Naive thymus-derived CD4-positive, alpha-beta T cell (primary cell): ENCODE measurements at regions not wholly inside any gene's neighbourhood (a gene's known extent, or its start where the extent isn't known, plus 50 kb on each side); places are given as distances from the start of the nearest gene placed in this dataset.
"Not testable (repeated sequence)": the region's sequence is repeated elsewhere in the genome, so short reads cannot be mapped to it uniquely, and the experiment has no call there.

Source experiments
- ATAC-seq: fragments of 150-1000 bp; cut with Tn5 transposase; 2 replicates; pipeline ENCODE4 v1.10.0; 2021; ENCODE audit warnings: mild to moderate bottlenecking, moderate library complexity
- CTCF ChIA-PET: fragments of 350-600 bp; sonication (Branson Sonifier 250); formaldehyde crosslinking; loops from one replicate; lab custom pipeline; 2021; ENCODE audit warnings: antibody characterized with exemption; lab: Charles Lee
- POLR2A ChIA-PET: fragments of 350-600 bp; sonication (Branson Sonifier 250); formaldehyde crosslinking; loops from one replicate; lab custom pipeline; 2021; ENCODE audit warnings: antibody characterized with exemption, inconsistent platforms; lab: Charles Lee
- DNase-seq, 9 donors: peaks; one replicate each; pipeline versions ENCODE4 v3.0.0 to v3.0.0-alpha.2; 2020 to 2022; ENCODE audit warnings: mixed read lengths in 1 of 9
- H3K27ac ChIP-seq: one replicate; pipeline ENCODE4 v1.7.0; 2013; ENCODE audit warnings: mild to moderate bottlenecking, low read depth, low read length, moderate library complexity
- H3K27me3 ChIP-seq, 2 donors: one replicate each; pipeline ENCODE4 v1.7.0; 2013; ENCODE audit warnings: low read length in 2 of 2, mild to moderate bottlenecking in 2 of 2, moderate library complexity in 2 of 2; ENCODE audit not compliant: control insufficient read depth in 2 of 2, insufficient read depth in 2 of 2
- H3K36me3 ChIP-seq, 3 experiments: 1 replicate in 2 of 3; 2 replicates in 1 of 3; pipeline ENCODE4 v1.7.0; 2013; ENCODE audit warnings: low read length in 3 of 3, mild to moderate bottlenecking in 3 of 3, moderate library complexity in 1 of 3; ENCODE audit not compliant: insufficient read depth in 3 of 3, control insufficient read depth in 2 of 3
- H3K4me1 ChIP-seq, 2 donors: one replicate each; pipeline ENCODE4 v1.7.0; 2013; ENCODE audit warnings: low read length in 2 of 2, mild to moderate bottlenecking in 2 of 2, moderate library complexity in 1 of 2; ENCODE audit not compliant: control insufficient read depth in 2 of 2, insufficient read depth in 2 of 2
- H3K4me3 ChIP-seq: 2 replicates; pipeline ENCODE4 v1.7.0; 2013; ENCODE audit warnings: mild to moderate bottlenecking, low read length
- H3K9me3 ChIP-seq, 3 experiments: 1 replicate in 2 of 3; 2 replicates in 1 of 3; pipeline ENCODE4 v1.7.0; 2013; ENCODE audit warnings: low read length in 3 of 3; ENCODE audit not compliant: control insufficient read depth in 2 of 3
- H3K27ac Mint-ChIP-seq, 9 donors: one replicate each; pipeline ENCODE4 v1.8.0; 2020 to 2022; ENCODE audit warnings: mixed read lengths in 9 of 9, mild to moderate bottlenecking in 8 of 9, moderate library complexity in 5 of 9, inconsistent platforms in 2 of 9
- H3K27me3 Mint-ChIP-seq, 5 donors: one replicate each; pipeline ENCODE4 v1.8.0; 2021 to 2022; ENCODE audit warnings: mixed read lengths in 5 of 5, mild to moderate bottlenecking in 1 of 5
- H3K36me3 Mint-ChIP-seq, 5 donors: one replicate each; pipeline ENCODE4 v1.8.0; 2020 to 2022; ENCODE audit warnings: mixed read lengths in 5 of 5, mild to moderate bottlenecking in 3 of 5, inconsistent platforms in 1 of 5
- H3K4me1 Mint-ChIP-seq, 7 donors: one replicate each; pipeline ENCODE4 v1.8.0; 2020 to 2022; ENCODE audit warnings: mixed read lengths in 7 of 7, mild to moderate bottlenecking in 3 of 7, inconsistent platforms in 1 of 7
- H3K4me3 Mint-ChIP-seq, 10 donors: one replicate each; pipeline ENCODE4 v1.8.0; 2020 to 2022; ENCODE audit warnings: mild to moderate bottlenecking in 10 of 10, mixed read lengths in 10 of 10, moderate library complexity in 6 of 10, inconsistent platforms in 2 of 10
- H3K9me3 Mint-ChIP-seq, 11 donors: one replicate each; pipeline ENCODE4 v1.8.0; 2020 to 2022; ENCODE audit warnings: mixed read lengths in 11 of 11, mild to moderate bottlenecking in 4 of 11, inconsistent platforms in 1 of 11, moderate library complexity in 1 of 11
- intact Hi-C, 2 donors: fragments of 100-400 bp; cut with micrococcal nuclease; formaldehyde crosslinking; loops; one replicate each; pipeline ENCODE4 v1.15.1; 2023

DNA sequence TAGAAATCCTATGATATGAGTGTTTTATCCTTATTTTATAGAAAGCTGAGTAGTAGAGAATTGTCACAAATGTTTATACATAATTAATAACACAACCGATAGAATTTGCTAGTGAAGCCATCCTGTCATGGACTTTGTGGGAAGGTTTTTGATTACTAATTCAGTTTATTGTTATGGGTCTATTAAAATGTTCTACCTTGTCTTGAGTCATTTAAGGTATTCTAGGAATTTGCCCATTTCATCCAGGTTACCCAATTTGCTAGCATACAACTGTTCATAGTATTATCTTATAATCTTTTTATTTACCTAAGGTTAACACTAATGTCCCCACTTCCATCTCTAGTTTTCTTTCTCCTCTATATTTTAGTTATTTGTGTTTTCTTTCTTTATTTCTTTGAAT is 553.1 kb upstream of the ATXN7L3B start:
- no peak for ATAC-seq
- Mint-ChIP-seq H3K9me3 (peaks cover 0 to 9% (median 0%) of the 10 kb centered on the region in 11 donors), H3K27me3 (no peaks in the 10 kb centered on the region), H3K4me1 (no peaks in the 10 kb centered on the region), H3K36me3 (no peaks in the 10 kb centered on the region), H3K27ac (no peak overlapping the region), H3K4me3 (no peak overlapping the region)
- Histone ChIP-seq H3K27me3 (no peaks in the 10 kb centered on the region), H3K4me3 (no peak overlapping the region), H3K9me3 (no peaks in the 10 kb centered on the region), H3K27ac (no peak overlapping the region), H3K36me3 (no peaks in the 10 kb centered on the region), H3K4me1 (no peaks in the 10 kb centered on the region)
- intact Hi-C loops = no loop called here
- DNase-seq = no peak
- ChIA-PET CTCF (no interaction called here), POLR2A (no interaction called here)

GRCh38 chr12:73991138-73991537 is 546.5 kb upstream of the ATXN7L3B start:
- POLR2A ChIA-PET = no interaction called here
- H3K36me3 Mint-ChIP-seq = no peaks in the 10 kb centered on the region
- H3K9me3 ChIP-seq = no peaks in the 10 kb centered on the region
- H3K4me3 ChIP-seq = no peak overlapping the region
- H3K36me3 ChIP-seq = no peaks in the 10 kb centered on the region
- H3K27me3 Mint-ChIP-seq = no peaks in the 10 kb centered on the region
- no peaks in the 10 kb centered on the region for H3K27me3 ChIP-seq
- no peaks in the 10 kb centered on the region for H3K4me1 ChIP-seq
- ATAC-seq = no peak
- H3K4me1 Mint-ChIP-seq = no peaks in the 10 kb centered on the region
- CTCF ChIA-PET = no interaction called here
- H3K27ac Mint-ChIP-seq = no peak overlapping the region
- no peak overlapping the region for H3K27ac ChIP-seq
- no peak overlapping the region for H3K4me3 Mint-ChIP-seq
- peaks cover 0 to 5% (median 0%) of the 10 kb centered on the region in 11 donors for H3K9me3 Mint-ChIP-seq
- DNase-seq = no peak
- intact Hi-C loops = no loop called here

- Histone ChIP-seq H3K27me3 (no peaks in the 10 kb centered on the region), H3K4me3 (no peak overlapping the region), H3K9me3 (no peaks in the 10 kb centered on the region), H3K27ac (no peak overlapping the region), H3K36me3 (no peaks in the 10 kb centered on the region), H3K4me1 (no peaks in the 10 kb centered on the region)
- intact Hi-C loops = no loop called here
- DNase-seq (no peak), ATAC-seq (no peak)
- Mint-ChIP-seq H3K4me1 (no peaks in the 10 kb centered on the region), H3K36me3 (no peaks in the 10 kb centered on the region), H3K27ac (no peak overlapping the region), H3K4me3 (no peak overlapping the region), H3K9me3 (no peaks in the 10 kb centered on the region), H3K27me3 (no peaks in the 10 kb centered on the region)
- CTCF ChIA-PET = no interaction called here
- POLR2A ChIA-PET = no interaction called here
Measured at GRCh38 chr12:73998894-73999293, 538.7 kb upstream of the ATXN7L3B start.

DNA sequence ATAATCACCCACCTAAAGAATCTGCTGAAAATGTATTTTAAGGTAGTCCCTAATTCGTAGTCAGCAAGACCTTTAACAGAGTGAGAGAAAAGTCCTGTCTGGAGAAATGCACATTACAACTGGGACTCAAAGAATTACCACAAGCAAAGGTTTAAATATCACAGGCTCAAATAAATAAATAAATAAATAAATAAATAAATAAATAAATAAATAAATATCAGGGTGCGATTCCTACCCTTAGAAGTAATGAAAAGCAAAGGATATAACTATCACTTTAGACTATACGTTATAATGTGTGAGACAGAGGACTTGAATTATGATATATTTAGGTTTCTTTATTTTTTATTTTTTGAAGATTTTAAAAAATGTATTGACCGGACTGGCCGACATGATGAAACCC is 522.5 kb upstream of the ATXN7L3B start:
- ATAC-seq (no peak), DNase-seq (no peak)
- H3K27me3 Mint-ChIP-seq = no peaks in the 10 kb centered on the region
- H3K4me3 Mint-ChIP-seq = no peak overlapping the region
- Histone ChIP-seq H3K9me3 (no peaks in the 10 kb centered on the region), H3K36me3 (no peaks in the 10 kb centered on the region), H3K4me3 (no peak overlapping the region), H3K4me1 (no peaks in the 10 kb centered on the region), H3K27me3 (no peaks in the 10 kb centered on the region), H3K27ac (no peak overlapping the region)
- H3K9me3 Mint-ChIP-seq = no peaks in the 10 kb centered on the region
- H3K36me3 Mint-ChIP-seq = no peaks in the 10 kb centered on the region
- intact Hi-C loops = no loop called here
- H3K4me1 Mint-ChIP-seq = no peaks in the 10 kb centered on the region
- no peak overlapping the region for H3K27ac Mint-ChIP-seq
- POLR2A ChIA-PET = no interaction called here
- CTCF ChIA-PET = no interaction called here

GRCh38 chr12:74016324-74016723 is 521.3 kb upstream of the ATXN7L3B start:
- H3K36me3 ChIP-seq, H3K27me3 Mint-ChIP-seq, H3K27ac Mint-ChIP-seq, H3K9me3 ChIP-seq, H3K36me3 Mint-ChIP-seq, DNase-seq, H3K4me1 ChIP-seq, ATAC-seq, H3K27ac ChIP-seq, H3K4me3 Mint-ChIP-seq, H3K9me3 Mint-ChIP-seq, H3K4me1 Mint-ChIP-seq, H3K27me3 ChIP-seq, H3K4me3 ChIP-seq, POLR2A ChIA-PET, intact Hi-C loops: not testable (repeated sequence)
- CTCF ChIA-PET = interaction anchor here (0.7 kb wide), 1 partner anchor 332 kb away, joined by 5 read pairs; no protein-coding TSS in a partner anchor

- Mint-ChIP-seq H3K36me3 (no peaks in the 10 kb centered on the region), H3K9me3 (no peaks in the 10 kb centered on the region), H3K27ac (no peak overlapping the region), H3K4me1 (no peaks in the 10 kb centered on the region), H3K27me3 (no peaks in the 10 kb centered on the region), H3K4me3 (no peak overlapping the region)
- DNase-seq = no peak
- ChIA-PET CTCF (no interaction called here), POLR2A (no interaction called here)
- Histone ChIP-seq H3K27me3 (no peaks in the 10 kb centered on the region), H3K36me3 (no peaks in the 10 kb centered on the region), H3K4me3 (no peak overlapping the region), H3K9me3 (no peaks in the 10 kb centered on the region), H3K27ac (no peak overlapping the region), H3K4me1 (no peaks in the 10 kb centered on the region)
- intact Hi-C loops = no loop called here
- no peak for ATAC-seq
Measured at GRCh38 chr12:74018849-74019248, 518.8 kb upstream of the ATXN7L3B start.

GRCh38 chr12:74021937-74022336 is 515.7 kb upstream of the ATXN7L3B start:
- no peak for ATAC-seq
- no peak overlapping the region for H3K4me3 Mint-ChIP-seq
- POLR2A ChIA-PET = no interaction called here

More at GRCh38 chr12:74021937-74022336, 515.7 kb upstream of the ATXN7L3B start:
- no peak overlapping the region for H3K4me3 ChIP-seq
- H3K4me1 ChIP-seq = no peaks in the 10 kb centered on the region
- no peak for DNase-seq
- no peaks in the 10 kb centered on the region for H3K4me1 Mint-ChIP-seq
- intact Hi-C loops = loop anchor here in 1 of 2 donors (2.0 to 10.0 kb wide), 2 partner anchors 393 to 515 kb away; partner anchors contain the start of gene ATXN7L3B
- H3K27me3 ChIP-seq = no peaks in the 10 kb centered on the region
- no peak overlapping the region for H3K27ac ChIP-seq
- H3K27ac Mint-ChIP-seq = no peak overlapping the region
- CTCF ChIA-PET = no interaction called here
- no peaks in the 10 kb centered on the region for H3K27me3 Mint-ChIP-seq
- H3K36me3 ChIP-seq = no peaks in the 10 kb centered on the region
- H3K36me3 Mint-ChIP-seq = no peaks in the 10 kb centered on the region
- no peaks in the 10 kb centered on the region for H3K9me3 Mint-ChIP-seq
- H3K9me3 ChIP-seq = no peaks in the 10 kb centered on the region
